Right kidney (tissue), 1 donor: ENCODE measurements at regions not wholly inside any gene's neighbourhood (a gene's known extent, or its start where the extent isn't known, plus 50 kb on each side); places are given as distances from the start of the nearest gene placed in this dataset.

ENCODE experiments used
- DNase-seq: peaks from one replicate; pipeline ENCODE4 v3.0.0-alpha.2; 2016

DNA sequence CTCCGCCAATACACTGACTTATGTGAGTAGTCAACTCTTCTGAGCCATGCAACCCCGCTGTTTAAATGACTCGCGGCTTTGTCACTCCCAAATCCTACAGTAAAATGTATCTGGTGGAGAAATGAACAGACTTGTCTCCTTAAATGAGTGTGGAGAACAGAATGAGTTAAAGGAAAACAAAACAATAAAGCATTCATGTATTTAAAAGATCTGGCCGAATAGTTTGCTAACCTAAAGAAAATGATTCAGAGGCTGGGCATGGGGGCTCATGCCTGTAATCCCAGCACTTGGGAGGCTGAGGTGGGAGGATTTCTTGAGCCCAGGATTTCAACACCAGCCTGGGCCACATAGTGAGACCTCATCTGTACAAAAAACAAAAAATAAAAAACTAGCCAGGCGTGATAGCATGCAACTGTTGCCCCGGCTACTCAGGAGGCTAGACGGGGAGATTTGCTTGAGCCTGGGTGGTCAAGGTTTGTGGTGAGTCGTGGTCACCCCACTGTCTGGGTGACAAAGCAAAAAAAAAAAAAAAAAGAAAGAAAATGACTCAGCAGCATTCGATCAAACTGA lies 86.5 kb upstream of the PFKP start:
- no peak for DNase-seq

GRCh38 chr10:2980116-2980515 lies 87.2 kb upstream of the PFKP start:
- no peak for DNase-seq

- DNase-seq: no peak
Observed at GRCh38 chr10:2979306-2979705, 88.0 kb upstream of the PFKP start.

GRCh38 chr10:2978574-2979273 lies 88.6 kb upstream of the PFKP start:
- DNase-seq: no peak

- DNase-seq: no peak
Observed at GRCh38 chr10:2978111-2978510, 89.2 kb upstream of the PFKP start.

DNA sequence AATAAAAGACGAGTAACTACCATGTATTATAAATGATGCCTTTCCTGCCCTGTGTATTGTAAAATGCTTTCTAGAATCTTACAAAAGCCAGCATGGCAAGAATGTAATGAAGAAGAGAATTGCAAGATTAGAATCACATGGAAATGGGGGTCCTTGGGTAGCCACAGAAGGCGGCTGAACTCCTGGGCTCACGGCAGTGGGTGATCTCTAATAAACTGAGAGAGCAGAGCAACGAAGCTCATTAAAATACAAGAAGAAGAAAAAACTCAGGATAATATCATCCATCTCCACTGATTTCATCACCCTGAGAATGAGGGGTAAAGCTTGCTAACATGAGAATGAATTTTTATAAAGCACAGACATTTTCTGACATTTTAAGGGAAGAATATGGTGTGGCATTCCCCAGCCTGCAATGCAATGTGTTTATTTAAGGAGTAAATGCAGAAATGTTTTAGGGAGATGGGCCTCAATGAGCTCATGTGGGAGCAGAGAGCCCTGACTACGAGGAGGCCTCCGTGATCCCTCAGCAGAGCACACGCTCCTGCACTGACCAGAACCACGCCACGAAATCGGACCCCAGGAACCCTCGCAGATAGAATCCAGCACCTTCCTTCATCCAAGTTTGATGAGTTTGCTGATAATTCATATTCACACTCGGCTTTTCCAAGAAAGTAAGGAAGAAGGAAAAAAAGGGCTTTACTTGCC lies 92.7 kb upstream of the PFKP start:
- no peak for DNase-seq

DNA sequence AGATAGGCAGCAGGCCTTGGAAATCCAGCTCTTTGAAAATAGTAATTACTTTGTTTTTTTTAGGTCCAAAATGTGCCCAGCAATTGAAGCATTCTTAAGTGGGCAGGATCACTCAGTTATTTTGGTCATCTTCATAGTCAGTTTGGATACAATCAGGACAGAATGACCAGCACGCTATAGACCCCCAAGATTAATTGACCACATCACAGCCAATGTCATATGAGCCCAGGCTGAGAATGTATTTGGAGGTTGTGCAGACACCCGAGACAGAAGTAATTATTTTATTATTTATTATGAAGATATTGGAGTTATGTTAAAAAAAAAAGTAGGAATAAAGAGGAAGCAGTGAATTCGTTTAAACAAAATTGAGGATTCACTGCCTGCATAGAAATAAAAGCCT lies 93.3 kb upstream of the PFKP start:
- no peak for DNase-seq

DNA sequence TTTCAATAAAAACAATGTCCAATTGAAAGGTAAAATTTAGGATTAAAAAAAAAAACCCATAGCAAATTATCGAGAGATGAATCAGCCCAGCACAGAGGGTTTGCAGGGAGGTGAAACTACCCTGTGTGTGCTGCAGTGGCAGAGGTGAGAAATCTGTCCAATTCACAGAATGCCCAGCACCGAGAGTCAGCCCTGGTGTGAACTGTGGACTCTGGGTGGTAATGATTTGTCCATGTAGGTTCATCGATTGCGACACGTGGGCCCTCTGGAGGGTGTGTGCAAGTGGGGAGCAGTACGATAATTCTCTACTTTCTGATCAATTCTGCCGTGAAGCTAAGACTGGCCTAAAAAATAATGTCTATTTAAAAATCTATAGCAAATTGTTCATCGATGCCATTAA lies 94.5 kb upstream of the PFKP start:
- DNase-seq: no peak

GRCh38 chr10:2972216-2972615 lies 95.1 kb upstream of the PFKP start:
- DNase-seq: no peak

DNA sequence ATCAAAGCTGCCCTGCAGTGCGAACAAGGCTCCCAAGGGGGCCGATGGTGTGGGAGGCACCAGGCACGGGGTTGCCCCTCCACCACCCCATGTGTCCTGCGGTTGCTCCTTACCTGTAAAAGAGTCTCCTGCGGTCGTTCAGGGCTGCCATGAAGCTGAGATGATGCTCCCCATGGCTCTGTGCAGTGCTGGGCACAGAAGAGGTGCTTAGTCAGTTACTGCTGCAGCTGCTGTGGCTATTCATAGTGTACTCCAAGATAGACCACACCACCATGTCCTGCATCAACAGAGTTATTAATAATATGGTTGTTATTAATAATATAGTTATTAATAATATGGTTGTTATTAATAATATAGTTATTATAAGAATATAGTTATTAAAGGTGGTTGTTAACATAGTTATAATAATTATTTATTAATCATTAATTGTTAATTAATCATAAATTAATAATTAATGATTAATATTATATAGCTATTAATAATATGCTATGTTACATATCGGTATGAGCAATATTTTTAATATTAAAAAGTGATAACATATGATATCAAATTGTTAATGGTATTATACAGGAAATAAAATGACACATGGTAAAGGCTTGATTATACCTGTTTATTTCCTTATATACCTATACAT lies 97.0 kb upstream of the PFKP start:
- no peak for DNase-seq

GRCh38 chr10:2968401-2969058 lies 98.8 kb upstream of the PFKP start:
- no peak for DNase-seq

GRCh38 chr10:2966134-2966533 lies 101.2 kb upstream of the PFKP start:
- no peak for DNase-seq

DNA sequence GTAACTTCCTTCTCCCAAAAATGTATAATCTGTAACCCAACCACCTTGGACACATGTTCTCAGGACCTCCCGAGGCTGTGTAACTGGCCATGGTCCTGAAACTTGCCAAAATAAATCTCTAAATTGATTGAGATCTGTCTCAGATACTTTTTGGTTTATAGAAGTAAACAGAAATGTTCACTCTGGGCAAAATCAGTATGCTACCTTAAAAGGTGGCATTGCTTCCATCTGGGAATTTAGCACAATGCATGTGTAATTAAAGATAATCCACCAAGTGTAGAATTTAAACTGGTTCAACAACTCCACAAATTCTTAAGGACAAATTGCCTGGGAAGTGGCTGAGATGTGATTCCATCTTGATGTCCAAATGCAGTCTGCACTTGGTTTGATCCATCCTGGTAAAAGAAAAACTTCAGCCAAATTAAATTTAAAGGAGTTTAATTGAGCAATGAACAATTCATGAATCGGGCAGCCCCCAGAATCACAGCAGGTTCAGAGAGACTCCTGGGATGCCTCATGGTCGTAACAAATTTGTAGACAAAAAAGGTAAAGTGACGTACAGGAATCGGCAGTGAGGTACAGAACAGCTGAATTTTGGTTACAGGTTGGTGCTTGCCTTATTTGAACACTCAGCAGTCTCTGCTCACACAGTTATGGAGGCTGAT lies 102.6 kb upstream of the PFKP start:
- DNase-seq: no peak

DNA sequence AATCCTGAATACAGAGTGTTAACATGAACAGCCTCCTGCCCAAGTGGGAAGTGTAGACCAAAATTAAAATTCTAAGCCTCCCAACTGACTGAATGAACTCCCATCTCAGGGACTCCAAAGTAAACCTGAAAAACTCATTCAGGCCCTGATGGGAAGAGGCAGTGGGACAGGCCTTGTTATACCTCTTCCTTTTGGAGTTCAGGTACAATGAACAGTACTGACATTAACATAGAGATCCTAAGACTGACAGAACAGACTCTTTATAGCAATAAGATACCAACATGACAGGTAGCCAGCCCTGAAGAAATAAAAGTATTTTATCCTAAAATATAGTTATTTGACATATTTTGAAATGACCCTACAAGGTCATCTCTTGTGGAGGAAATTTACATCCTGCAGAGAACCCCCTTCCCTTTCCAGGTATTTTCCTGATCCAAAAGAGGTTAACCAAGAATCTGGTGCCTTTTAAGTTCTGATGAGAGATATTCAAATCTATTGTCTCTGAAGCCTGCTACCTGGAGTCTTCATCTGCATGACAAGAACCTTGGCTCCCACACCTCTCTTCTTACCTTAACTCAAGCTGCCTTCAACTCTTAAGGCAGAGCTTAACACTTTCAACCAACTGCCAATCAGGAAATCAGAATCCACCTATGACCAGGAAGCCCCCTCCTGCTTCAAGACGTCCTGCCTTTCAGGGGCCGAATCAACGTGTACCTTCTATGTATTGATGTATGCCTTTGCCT lies 103.3 kb upstream of the PFKP start:
- DNase-seq: no peak

GRCh38 chr10:2962194-2962593 lies 105.2 kb upstream of the PFKP start:
- no peak for DNase-seq

- DNase-seq: no peak
Observed at GRCh38 chr10:2958659-2959058, 108.7 kb upstream of the PFKP start.

DNA sequence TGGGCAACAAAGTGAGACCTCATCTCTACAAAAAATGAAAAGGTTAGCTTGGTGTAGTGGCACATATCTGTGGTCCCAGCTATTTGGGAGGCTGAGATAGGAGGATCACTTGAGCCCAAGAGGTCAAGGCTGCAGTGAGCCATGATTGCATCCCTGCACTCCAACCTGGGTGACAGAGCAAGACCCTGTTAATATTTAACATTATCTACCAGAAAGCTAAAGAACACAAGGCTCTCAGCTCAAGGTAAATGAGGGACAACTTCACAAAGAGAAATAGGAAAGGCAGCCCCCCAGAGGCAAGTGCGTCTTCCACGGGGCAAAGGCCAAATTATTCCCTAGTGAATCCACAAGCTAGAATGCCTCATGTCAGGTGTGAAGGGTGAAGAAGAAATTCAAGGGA lies 109.6 kb upstream of the PFKP start:
- DNase-seq: no peak

DNA sequence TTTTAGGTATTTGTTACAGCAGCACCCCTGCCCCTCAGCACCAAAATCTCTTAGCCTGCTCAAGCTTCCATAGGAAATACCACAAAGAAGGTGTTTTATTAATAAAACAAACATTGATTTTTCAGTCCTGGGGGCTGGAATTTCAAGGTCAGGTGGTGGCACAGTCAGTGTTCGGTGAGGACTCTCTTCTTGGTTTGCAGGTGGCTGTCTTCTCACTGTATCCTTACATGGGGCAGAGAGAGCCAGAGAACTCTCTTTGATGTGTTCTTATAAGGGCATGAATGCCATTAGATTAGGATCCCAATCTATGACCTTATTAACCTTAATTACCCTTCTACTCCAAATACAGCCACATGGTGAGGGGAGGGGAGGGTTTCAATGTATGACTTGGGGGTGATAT lies 112.3 kb upstream of the PFKP start:
- no peak for DNase-seq

- DNase-seq: no peak
Observed at GRCh38 chr10:2953495-2953894, 113.9 kb upstream of the PFKP start.

- no peak for DNase-seq
Observed at GRCh38 chr10:2951235-2951835, 116.0 kb upstream of the PFKP start.

DNA sequence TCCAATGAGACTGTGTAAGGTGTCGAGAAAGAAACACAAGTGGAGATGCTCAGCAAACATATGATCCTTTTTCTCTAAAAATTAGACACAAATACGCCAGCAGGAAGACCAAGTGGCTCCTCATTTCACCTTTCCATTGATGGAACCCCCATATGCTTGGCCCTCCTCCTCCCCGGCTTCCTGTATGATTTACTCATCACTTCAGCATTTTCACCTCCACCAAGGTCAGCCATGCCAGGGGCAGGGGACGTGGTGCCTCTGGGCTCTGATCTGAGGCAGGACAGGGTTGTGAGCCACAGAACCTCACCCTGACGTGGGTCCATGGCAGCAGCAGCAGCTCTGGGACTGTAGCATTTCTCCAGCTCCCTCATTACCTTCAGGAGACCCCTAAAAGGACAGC lies 116.8 kb upstream of the PFKP start:
- DNase-seq: no peak
